UCSD-AML1 (cell line): ENCODE measurements at regions not wholly inside any gene's neighbourhood (a gene's known extent, or its start where the extent isn't known, plus 50 kb on each side); places are given as distances from the start of the nearest gene placed in this dataset.

Experiments used
- DNase-seq: peaks from one replicate; lab custom pipeline; 2025; ENCODE audit not compliant: unreplicated experiment; lab: John Stamatoyannopoulos, UW

GRCh38 chr7:41247143-41247865 lies 455.6 kb downstream of the INHBA start:
- no peak for DNase-seq

GRCh38 chr7:41245916-41246315 lies 457.0 kb downstream of the INHBA start:
- DNase-seq = no peak

DNA sequence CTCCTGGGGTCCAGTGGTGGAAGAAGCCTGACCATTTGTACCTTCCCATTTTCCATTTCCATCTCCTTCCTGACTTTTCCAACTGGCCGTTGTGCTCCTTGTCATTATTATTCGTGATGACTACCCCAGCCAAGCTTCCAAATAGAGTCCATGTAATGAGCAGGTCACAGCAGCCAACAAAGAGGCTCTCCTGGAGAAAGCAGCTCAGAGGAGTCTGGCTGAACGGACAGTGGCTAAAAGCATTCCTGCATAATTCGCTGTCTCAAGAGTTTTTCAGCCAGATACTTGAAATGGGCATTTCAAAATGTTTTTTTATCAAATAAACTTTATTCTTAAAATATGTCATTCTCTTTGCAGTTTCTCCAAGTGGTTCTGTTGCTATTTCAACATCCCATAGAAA lies 458.6 kb downstream of the INHBA start:
- no peak for DNase-seq

GRCh38 chr7:41241641-41242040 lies 461.2 kb downstream of the INHBA start:
- DNase-seq = no peak

DNA sequence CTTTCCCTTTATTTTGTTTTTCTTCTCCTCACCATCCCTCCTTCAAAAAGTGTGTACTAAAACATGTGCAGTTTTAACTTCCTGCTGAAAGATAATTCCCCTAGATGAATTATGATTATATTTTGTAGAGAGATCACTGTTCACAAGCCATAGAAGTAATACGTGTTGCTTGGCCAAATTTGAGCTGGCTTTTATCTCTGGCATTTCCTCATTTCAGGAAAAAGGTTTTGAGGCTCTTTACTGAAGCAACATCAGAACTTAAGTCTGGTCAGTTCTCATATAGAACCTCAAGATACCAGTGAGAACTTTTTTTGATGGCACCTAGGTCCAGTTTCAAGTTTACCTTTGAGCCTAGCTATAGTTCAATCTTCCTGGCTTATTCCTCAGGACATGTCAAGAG lies 463.3 kb downstream of the INHBA start:
- DNase-seq = no peak

GRCh38 chr7:41238851-41239331 lies 464.0 kb downstream of the INHBA start:
- DNase-seq = no peak

- no peak for DNase-seq
Observed at GRCh38 chr7:41237956-41238355, 464.9 kb downstream of the INHBA start.

DNA sequence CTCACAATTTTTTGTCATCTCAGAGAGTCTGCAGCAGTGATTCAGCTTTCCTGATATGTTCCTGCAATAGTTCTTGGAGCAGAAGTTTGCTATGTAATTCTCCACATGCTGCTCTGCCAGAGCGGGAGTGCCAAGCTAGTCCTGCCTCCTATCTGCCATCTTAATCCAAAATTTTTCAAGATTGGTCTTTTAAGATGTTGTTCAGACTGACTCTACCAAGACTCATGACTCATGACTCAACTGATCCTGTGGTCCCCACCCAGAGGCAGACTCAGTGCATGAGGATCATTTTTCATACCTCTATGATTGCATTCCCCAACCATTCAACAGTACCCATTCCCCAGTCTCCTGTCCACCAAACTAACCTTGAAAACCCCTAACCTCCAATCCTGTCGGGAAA lies 470.8 kb downstream of the INHBA start:
- no peak for DNase-seq

- no peak for DNase-seq
Observed at GRCh38 chr7:41224063-41224763, 478.7 kb downstream of the INHBA start.

DNA sequence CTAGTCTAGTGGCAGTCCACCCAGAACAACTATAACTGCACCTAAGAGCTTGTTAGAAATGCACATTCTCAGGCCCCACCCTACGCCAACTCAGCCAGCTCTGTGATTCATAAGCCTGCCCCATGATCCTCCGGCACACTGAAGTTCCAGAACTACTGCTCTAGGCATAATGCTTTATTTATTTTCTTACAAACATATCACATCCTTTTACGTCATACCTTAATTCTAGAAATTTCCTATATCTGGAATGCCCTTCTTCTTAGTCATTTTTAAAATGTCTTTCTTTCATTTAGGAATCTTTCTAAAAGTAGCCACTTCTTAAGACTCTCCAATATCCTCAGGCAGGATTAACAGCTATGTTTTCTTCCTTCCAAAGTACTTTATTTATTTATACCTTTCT lies 480.1 kb downstream of the INHBA start:
- no peak for DNase-seq

- DNase-seq = no peak
Observed at GRCh38 chr7:41220266-41220665, 482.6 kb downstream of the INHBA start.

DNA sequence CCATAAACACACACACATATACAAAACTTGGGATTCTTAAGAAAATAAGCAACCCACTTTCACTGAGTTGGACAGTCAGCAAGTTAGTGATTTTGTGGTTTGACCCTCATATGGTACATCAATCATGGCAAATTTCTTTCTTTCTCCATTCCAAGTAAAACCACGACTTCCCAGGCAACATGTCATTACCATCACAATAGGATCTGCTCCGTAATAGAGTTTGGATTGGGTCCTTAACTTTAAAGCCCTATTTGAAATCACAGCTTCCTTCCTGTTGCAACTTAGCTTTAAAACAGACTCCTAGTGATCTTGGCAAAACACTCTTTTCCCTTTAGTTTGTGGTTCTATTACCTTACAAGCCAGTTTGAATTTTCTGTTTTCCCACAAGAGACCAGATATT lies 483.6 kb downstream of the INHBA start:
- DNase-seq = no peak

- DNase-seq = no peak
Observed at GRCh38 chr7:41217306-41217705, 485.6 kb downstream of the INHBA start.

DNA sequence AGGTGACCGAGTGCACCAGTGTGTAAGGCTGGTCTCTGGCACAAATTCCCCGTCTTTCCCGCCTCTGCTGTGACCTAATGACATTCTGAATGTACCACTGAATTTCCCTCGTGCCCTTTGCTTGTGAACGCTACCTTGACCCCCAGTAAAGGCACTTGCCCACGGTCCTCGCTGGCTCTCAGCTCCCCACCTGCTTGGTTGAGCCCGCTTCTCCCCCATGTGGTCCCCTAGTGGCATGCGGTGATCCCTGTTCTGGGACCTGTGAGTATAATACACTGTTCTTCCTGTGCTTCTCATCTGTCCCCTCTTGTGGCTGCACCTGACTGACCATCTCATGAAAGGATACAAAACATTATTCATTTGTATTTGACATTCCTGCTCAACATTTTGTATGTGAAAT lies 495.7 kb downstream of the INHBA start:
- no peak for DNase-seq

DNA sequence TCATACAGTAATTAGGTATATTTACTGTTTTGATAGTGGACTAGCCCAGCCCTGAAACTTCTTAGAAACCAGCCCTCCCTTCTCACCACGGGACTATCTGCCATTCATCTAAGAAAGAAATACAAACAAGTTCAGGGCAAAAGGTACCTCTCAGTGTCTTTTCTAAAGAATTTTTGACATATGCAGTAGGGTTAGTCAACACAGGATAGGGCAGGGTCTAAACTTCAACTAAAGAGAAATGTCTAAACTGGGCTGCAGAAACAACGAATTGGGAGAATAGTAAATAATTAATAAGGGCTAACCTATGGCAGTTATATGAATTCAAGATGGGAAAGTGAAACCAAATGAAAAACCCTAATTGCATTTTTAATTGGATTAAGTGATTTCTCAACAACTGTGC lies 496.6 kb downstream of the INHBA start:
- no peak for DNase-seq

DNA sequence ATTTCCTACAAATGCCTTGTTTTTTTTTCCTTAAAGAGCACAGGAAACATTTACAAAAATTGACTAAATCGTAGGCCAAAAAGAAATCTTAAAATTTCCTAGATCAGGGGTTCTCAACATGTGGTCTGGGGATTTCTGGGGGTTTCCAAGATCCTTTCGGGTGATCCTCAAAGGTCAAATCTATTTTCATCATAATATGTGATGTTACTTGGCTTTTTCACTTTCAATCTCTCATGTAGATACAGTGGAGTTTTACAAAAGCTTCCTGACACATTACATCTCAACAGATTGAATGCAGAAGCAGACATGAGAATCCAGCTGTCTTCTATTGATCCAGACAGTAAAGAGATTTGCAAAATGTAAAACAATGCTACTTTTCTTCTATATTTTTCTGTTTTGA lies 497.3 kb downstream of the INHBA start:
- no peak for DNase-seq

- DNase-seq = no peak
Observed at GRCh38 chr7:41203542-41203941, 499.3 kb downstream of the INHBA start.

GRCh38 chr7:41201021-41201420 lies 501.9 kb downstream of the INHBA start:
- no peak for DNase-seq

GRCh38 chr7:41199136-41199535 lies 503.8 kb downstream of the INHBA start:
- no peak for DNase-seq

GRCh38 chr7:41198502-41198901 lies 504.4 kb downstream of the INHBA start:
- DNase-seq = no peak

DNA sequence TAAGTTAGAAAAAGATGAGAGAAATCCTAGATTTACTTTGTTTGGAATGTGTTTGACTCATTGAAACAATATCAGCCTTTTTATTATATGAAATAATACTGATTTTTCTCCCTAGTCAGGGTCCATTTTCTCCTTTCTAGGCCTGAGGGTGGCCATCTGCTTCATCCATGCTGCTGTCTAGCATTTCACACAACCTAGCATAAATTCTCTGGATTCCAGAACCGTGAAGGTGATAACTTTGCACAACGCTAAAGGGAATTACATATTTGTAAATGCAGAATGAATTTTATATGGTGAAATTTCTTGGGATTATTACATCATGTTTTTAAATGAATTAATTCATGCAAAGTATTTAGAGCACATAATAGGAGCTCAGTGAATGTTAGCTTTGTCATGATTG lies 505.1 kb downstream of the INHBA start:
- DNase-seq = no peak

DNA sequence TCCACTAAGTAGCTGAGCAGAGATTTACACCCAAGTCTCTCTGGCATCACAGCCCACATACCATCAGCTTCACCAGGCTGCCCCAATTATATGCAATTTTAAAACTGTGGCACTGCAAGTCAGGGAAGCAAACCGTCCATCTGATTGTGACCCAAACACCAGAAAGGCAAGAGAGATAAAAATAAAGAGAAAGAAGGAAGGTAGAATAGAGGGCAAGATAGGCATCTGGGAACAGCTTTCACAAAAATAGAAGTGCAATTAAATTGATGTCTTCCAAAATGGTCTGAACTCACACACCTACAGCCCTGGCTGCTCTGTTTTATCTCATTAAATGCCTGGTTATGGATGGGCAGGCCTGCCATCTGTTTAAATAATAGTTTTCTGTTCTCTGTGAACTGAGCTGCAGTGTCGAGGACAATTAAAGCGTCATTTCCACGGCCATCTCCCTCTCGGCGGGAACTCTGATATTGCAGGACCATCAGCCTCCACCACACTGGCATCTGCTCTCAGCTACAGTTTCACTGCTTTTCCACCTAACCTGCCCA lies 509.1 kb downstream of the INHBA start:
- no peak for DNase-seq
